ENCODE measurements at regions not wholly inside any gene's neighbourhood (a gene's known extent, or its start where the extent isn't known, plus 50 kb on each side); places are given as distances from the start of the nearest gene placed in this dataset.

- TF ChIP-seq CTCF (IDR thresholded peaks at IDR 0.05; ENCODE audit: poor library complexity, severe bottlenecking) (no peak), SMC3 (conservative IDR thresholded peaks at IDR 0.05; ENCODE audit: poor library complexity) (no peak), EZH2 (IDR thresholded peaks at IDR 0.05; ENCODE audit: borderline replicate concordance, insufficient read depth, low read length, poor library complexity, severe bottlenecking) (no peak)
Observed at GRCh38 chr5:23626961-23627360, 119.6 kb downstream of the PRDM9 start.
